Effector CD4-positive, alpha-beta T cell (primary cell): ENCODE measurements at regions not wholly inside any gene's neighbourhood (a gene's known extent, or its start where the extent isn't known, plus 50 kb on each side); places are given as distances from the start of the nearest gene placed in this dataset.

Experiments used
- DNase-seq: peaks from one replicate; pipeline ENCODE4 v3.0.0-alpha.2; 2020

DNA sequence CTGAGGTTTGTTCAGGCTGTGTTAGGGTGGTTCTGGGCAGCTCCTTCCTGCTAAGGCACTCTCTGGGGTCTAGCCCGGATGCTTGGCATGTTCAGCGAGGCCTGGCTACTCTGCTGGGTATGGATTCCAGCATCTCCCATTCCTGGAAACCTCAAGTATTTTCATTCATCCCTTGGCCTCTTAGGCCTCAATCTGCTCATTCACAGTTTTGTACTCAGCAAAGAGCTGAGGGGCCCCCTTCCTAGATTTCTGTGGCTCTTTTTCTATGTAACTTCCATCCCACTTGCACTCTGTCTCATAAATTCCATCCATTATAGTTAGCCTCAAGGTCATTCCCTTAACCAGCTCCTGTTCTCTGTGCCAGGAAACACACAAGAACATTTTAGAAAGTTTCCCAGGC lies 798.8 kb upstream of the HS6ST1 start:
- DNase-seq = no peak

DNA sequence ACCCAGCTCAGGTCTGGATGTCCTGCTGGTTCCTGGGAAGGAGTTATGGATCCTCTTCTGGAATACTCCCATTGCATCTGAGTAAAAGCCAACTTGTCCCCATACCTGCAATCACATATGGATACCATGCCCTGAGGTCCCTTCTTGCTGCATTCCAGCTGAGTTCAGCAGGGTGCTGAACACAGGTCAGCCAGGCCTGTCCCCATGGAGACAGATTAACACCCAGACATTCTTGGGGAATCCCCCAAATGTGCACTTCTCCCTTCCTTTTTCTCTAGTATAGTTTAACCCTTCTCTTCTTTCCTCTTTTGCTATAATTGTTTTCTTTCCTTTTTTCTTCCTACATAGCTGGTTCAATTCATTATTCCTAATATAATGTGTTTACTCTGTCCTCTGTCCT lies 799.6 kb upstream of the HS6ST1 start:
- DNase-seq = no peak

DNA sequence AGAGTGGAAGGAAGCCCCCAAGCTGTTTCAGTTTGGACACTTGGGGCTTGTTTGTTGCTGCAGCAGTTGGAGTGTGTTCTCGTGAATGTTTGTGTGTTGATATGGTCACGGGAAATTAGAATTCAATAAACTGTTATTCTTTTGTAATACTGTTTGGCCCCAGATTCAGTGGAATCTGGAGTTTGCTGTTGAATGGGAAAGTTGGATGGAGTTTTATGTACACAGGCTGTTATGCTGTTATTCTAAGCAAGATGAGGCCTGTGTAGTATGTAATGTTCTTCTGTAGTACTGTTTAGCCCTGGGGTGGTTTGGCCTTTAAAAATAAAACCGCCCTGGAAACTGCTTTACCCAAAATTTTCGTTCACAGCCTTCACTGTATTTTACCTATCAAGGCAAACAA lies 810.4 kb upstream of the HS6ST1 start:
- no peak for DNase-seq

DNA sequence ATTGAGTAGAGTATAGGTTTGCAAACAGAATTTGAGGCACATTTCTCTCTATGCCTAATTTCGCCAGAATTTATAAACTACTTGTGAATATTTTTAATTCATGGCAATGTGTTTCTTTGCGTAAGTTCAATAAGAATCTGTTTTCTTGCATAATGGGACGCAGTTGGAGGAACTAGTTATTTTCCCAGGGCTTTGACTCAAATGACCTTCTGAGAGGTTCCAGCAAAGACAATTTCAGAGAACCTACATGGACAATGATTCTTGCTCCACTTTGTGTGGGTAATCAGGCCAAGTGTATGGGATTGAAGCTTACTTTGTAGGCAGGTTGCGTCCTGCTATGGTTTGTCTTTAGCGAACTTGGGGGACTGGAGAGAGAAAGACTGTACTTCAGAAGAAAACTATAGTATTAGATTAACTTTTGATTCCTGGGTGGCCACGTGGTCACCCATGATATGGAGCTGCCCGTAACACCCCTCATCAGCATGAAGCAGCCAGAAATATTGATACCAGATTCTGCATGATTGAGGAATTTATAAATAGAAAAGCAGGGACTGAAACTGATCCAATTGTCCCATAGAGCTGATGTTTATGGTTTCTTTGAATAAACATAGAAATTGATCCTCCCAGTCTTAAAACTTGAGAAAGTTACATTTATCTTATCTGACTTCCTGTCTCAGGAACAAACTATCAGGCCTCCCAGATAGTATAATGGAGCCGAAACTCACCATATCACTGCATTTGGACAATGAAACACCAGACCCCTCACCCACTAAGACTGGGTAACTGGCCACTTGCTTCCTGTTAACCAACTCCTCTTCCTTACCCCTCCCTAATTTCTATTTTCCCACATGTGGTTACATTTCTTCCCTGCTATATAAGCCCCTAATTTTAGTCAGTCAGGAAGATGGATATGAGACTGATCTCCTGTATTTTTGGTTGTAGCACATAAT lies 815.3 kb upstream of the HS6ST1 start:
- no peak for DNase-seq

DNA sequence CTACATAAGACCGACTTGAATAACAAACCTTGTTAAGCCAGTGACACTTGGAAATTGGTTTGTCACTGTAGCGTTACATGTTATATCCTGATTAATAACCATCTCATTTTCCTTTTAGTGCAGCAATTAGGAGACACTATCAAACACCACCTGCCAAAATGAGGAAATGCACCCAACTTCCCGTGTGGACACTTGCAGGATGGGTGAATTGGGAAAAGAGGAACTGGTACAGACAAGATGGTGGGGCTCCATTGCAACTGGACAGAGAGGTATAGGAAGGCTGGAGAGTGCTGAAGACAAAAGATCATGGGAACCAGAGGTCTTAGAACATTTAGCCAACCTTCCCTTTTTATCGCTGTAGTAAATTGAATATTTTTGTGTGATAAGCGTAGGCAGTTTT lies 816.3 kb upstream of the HS6ST1 start:
- no peak for DNase-seq

DNA sequence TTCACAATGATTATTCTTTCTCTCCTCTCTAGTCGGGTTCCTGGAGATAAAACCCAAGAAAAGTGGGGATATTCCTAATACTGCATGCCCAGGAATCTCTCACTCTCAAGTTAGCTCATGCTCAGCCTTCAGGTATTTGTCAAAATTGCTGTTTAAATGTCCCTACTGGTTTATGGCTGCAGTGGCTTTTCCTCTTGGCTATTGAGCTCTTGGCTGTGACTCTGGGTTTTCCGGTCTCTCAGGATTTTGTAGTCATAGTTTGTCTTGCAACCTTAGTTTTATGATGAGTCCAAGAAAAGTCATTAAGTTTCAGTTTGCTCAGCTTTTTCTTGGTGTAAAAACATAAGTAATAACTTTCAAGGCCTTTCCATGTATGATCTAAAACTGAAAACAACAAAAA lies 820.7 kb upstream of the HS6ST1 start:
- DNase-seq = no peak

DNA sequence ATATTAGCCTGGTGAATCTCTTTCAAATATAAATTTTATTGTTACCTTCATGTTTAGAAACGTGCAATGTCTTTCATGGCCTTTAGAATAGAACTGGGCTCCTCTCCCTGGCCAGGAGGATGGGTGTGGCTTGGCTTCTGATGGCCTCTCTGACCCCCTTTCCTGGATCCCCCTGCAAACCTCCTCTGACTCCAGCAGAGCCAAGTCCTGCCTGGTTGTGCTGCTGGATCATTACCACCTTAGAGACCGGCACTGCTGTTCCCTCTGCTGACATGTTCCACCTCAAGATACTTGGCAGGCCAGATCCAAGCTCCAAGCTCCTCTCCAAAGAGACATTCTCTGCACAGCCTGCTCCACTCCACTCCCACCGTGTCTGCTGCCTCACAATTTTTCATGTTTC lies 823.8 kb upstream of the HS6ST1 start:
- DNase-seq = no peak

DNA sequence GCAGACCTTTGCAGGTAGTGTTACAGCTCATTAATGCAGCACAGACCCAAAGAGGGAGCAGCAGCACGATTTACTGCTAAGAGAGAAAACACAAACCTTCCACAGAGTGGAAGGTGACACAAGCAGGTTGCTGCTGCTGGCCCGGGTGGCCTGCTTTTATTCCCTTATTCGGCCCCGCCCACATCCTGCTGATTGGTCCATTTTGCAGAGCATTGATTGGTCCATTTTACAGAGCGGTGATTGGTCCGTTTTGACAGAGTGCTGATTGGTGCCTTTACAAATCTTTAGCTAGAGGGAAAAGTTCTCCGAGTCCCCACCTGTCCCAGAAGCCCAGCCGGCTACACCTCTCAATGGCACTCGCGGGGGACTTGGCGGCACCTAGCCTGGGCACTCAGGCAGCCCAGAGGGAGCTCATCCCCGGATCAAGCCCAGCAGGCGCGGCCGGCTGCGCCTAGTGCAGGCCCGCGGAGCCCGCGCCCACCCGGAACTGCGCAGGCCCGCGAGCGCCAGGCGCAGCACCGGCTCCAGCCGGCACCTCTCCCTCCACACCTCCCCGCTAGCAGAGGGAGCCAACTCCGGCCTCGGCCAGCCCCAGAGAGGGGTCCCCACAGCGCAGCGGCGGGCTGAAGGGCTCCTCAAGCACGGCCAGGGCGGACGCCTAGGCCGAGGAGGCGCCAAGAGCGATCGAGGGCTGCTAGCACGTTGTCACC lies 825.6 kb upstream of the HS6ST1 start:
- no peak for DNase-seq

DNA sequence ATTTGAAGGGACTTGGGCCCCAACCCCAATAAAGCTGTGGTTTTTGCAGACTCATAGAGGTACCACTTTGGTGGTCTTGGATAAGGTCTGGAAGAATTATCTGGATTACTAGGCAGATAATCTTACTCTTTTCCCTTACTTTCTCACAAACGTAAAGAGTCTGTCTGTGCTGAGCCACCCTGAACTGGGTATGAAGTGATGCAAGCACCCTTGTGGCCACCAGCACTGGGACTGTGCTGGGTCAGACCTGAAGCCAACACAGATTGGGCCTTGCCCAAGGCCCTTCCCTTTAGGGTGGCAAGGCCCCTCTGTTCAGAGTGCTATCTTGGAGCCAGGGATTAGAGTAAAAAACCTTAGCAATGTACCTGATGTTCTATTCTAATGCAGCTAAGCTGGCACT lies 827.0 kb upstream of the RAB6C start:
- no peak for DNase-seq

DNA sequence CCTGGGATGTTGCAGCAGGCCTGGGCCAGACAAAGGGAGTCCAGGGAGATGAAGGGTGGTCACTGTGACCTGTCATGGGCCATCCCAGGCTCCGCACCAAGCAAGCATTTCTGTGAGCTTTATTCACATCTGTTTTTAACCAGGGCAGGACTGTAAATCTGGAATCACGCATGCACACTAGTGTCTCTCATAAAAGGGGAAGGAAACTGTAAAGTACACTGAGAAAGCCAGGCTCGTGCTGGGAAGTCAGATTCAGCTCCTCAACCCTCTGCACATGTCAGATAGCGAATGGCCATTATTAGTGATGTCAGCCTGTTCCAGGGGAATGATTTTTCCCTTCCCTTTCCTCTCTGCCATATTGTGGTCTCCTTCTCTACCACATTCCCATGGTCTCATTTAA lies 818.6 kb upstream of the RAB6C start:
- no peak for DNase-seq

DNA sequence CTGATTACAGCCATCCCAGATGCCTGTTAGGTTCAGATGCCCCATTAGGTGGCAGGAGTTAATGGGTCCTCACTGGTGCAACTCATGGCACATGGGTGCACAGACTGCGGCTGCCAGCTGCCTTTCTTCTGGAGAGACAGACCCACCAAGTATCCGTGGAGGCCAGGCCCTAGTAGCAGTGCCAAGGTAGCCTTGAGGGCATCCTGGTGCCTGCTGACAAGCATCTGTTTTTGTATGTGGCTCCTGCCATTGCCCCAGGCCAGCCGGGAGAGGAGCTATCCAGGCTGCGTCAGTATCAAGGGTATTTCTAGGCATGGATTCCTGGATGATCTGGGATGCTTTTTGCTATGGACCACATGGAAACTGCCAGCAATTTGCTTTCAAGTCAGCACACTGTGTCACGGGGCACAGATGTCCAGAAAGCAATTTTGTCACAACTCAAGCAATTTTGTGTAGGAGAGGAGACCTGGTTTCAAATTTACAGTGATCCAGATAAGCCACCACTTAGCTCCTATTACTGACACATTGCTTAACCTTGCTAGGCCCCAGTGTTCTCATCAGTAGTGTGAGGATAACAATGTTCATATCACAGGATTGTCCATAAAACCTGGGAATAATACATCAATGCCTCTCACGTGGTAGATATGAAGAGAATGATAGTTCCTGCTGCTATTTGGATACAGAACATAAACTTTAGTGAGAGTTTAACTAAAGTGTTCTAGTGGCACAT lies 815.1 kb upstream of the RAB6C start:
- DNase-seq = no peak

DNA sequence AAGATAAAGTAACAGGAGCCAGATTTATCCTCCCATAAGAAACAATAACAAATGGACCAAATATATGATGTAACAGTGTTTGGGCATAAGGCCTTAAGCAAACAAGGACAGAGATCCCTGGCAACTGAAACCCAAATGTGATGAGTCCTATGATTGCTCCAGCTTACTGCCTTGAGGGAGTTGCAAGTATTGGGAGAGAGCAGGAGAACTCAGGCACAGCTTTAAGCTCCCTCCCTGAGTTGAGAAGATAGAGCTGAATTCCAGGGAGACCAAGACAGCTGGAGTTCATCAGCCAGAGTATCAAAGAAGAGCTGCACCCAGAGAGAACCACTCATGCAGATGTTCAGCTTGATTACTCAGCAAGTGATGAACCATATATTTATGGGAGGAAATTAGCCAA lies 814.5 kb upstream of the RAB6C start:
- DNase-seq = no peak

DNA sequence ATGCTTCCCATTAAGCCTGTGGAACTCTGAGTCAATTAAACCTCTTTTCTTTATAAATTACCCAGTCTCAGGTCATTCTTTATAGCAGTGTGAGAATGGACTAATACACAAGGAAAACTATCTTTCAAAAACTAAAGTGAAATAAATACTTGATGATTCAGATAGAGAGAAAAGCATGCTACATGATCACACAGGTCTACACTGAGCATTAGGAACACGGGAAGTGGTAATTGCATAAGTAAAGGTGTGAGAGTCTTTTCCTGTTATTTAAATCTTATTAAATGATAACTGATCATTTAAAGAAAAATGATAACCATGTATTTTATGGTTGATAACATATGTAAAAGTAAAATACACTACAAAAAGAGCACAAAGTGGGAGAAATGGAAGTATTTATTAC lies 812.0 kb upstream of the RAB6C start:
- no peak for DNase-seq

DNA sequence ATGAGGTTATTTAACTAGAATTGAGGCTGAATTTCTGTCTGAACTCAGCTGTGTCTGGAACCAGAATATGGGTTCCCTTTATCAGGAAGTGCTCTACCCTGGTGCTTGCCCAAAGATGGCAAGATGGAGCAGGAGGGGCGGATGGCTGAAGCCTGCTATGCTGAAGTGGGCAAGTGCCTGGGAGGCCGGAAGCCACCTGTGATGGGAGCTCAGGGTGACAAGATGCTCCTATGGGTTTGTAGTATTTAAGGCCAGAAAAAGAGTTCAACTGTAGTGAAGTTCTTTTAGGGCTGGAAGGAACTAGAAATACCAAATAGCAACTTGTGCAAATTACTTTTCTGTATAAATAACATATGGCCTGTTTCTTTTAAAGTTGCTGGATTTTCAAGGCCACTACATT lies 808.9 kb upstream of the RAB6C start:
- no peak for DNase-seq

DNA sequence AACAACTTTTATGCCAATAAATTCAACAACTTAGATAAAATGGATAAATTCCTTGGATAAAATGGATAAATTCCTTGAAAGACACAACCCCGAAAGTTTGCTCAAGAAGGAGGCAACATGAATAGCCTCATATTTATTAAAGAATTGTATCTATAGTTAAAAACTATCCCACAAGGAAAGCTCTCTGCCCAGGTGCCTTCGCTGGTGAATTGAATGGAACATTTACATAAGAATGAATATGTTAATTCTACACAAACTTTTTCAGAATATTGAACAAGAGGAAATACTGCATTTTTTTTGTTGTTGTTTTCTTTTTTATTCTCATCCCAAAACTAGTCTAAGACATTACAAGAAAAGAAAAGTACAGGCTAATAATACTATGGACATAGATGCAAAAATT lies 805.3 kb upstream of the RAB6C start:
- no peak for DNase-seq

DNA sequence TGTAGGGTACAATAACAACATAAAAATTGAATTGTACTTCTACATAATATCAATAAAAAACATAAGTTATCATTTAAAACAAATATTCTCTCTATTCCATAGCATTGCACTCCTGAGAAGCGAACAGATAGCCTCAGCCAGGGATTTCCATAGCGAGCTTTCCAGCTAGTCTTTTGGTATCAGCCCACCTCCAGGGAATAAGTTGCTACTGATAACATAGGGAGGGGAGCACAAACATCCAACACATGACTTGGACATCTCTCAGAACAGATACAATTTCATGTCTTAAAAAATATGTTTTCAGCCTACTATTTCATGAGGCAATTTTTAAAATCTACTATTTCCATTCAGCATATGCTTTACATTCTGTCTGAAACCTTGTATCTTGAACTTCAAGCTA lies 804.4 kb upstream of the RAB6C start:
- no peak for DNase-seq

DNA sequence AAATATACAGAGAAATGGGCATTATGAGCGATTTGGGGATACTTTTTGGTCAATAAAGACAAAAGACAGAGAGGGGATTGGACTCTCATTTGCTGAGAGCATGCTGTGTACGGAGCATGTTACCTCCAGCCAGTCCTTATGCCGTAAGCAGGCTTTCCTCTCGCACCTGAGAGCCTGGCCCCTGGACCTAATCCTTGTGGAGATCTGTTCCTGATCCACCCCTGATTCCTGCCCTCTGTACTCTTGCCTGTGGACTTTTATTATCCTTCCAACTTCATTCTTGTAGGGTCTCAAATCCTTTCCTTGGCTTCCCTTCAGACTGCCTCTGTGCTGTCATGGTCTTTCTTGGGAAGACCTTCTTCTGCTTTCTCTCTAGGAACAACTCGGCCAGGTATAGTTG lies 803.1 kb upstream of the RAB6C start:
- DNase-seq = no peak

DNA sequence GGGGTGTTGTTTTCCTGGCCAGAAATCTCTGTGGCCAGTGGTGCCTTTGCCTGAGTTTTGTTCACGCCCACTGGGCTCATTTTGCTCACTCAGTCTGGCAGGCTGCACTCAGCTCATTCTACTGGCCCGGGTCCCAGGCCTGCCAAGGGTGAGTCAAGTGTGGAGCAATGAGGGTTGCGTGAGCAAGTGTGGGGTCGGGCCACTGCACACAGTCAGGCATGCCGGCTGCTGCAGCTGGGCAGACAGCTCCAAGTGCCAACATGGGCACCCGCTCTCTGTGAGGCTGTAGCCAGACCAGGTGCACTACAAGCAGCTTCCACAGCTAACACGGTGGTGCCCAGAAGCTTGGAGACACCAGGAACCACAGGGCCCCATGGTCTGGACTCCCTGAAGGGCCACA lies 801.1 kb upstream of the RAB6C start:
- no peak for DNase-seq

DNA sequence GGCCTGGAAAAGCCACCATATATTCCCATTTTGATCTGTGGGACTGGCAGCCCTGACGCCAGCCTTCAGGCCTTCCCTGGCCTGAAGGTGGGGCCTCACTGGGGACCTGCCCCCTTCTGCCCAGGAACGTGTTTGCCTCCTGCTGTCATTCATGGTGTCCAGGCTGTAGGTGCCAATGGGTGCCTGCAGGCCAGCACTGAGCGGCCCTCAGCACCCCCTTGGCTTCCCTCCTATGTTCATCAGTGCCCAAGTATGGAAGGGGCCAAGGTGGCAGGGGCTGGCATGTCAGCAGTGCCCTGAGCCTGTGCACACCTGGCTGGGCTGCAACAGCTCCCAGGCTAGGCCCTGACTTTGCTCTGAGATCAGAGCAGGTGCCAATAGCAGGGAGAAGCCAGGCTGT lies 800.3 kb upstream of the RAB6C start:
- DNase-seq = no peak

DNA sequence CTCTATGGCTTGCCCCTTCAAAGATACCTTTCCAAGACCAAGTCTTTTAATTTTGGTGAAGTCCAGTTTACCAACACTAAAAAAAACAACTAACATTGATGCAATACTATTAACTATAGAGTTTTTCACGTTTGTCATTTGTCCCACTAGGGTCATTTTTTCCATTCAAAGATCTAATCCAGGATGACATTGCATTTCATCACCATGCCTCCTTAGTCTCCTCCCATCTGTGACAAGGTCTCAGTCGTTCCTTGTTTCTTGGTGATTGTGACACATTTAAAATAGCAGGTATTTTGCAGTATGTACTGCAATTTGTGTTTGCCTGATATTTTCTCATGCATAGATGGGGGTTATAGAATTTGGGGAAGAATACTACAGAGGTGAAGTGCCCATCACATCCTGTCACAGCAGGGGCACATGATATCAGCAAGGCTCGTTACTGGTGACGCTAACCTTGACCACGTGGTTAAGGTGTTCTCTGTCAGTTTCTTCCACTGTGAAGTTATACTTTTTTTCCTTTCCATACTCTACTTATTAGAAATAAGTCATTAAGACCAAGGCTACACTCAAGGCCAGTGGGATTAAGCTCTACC lies 799.2 kb upstream of the RAB6C start:
- DNase-seq = no peak

DNA sequence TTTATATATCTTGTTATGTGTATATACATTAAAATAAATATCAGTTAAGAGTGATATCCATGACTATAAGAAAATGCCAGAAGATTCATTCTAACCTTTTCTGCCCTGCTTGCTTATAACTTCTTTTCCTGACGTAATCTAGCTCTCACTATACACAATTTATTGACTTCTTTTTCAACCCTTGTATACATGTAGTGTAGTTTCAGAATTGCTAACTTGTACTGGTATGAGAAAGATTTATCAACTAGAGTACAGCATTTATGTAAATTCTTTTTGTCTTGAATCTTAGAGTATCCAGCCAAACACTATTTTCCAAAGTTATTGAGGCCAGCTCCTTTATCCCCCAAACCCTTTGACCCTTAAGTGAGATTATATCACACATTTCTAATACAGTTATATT lies 798.0 kb upstream of the RAB6C start:
- DNase-seq = no peak

DNA sequence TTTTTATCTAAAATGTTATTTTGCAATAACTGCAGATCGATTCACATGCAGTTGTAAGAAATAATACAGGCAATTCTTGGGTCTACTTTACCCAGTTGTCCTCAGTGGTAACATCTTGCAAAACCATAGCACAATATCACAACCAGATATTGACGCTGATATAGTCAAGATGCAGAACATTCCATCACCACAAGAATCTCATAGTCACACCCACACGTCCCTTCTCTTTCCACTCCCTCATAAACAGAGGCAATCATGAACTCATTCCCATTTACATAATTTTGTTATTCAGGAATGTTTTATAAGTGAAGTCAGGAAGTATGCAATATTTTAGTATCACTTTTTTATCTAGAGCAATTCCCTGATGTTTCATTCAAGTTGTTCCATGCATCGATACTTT lies 797.5 kb upstream of the RAB6C start:
- DNase-seq = no peak

DNA sequence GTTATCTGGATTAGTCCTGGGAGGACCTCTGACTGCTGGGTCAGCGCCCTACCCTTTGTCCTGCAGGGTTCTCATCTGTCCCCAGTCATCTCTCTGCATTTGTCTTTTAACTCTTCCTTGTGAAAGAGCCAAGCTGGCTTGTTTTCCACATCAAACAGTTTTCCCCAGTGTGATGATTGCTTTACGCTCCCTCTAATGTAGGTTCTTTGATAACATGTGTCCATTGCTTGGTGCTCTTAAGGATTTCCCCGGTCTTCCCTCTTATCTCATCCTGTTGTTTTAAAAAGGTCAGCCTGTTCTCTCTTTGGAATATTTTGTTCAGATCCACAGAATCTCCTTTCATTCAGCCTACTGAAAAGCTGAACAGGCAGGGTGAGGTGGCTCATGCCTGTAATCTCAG lies 792.1 kb upstream of the RAB6C start:
- DNase-seq = no peak
